ENCODE measurements at regions not wholly inside any gene's neighbourhood (a gene's known extent, or its start where the extent isn't known, plus 50 kb on each side); places are given as distances from the start of the nearest gene placed in this dataset.

DNA sequence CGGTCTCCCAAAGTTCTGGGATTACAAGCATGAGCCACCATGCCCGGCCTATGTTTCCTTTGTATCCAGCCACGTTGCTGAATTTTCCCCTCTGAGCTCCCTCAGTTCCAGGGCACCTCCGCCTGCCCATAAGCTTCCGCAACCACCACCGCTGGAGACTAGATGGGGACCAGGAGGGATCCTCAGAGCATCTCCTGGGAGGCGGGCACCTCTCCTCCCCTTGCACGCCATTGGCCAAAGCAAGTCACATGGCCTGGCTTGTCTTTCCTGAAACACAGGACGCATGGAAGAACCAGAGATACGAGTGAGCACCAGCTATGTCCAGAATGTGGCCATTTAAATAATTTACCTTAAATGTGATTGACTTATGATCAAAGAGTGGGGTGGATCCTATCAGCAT, 388.3 kb downstream of the BRD1 start:
- peaks cover 0 to 23% of the 10 kb centered on the region in 2 donors for H3K36me3 Mint-ChIP-seq
- no peak overlapping the region for H3K27ac Mint-ChIP-seq
- DNase-seq (no peak), ATAC-seq (replicated peaks) (no peak)
- H3K4me3 Mint-ChIP-seq: no peak overlapping the region
- H3K4me1 Mint-ChIP-seq: peaks cover 0 to 4% of the 10 kb centered on the region in 2 donors
- peaks cover 0 to 2% of the 10 kb centered on the region in 2 donors for H3K9me3 Mint-ChIP-seq
- H3K27me3 Mint-ChIP-seq: peaks cover 0 to 10% of the 10 kb centered on the region in 2 donors

DNA sequence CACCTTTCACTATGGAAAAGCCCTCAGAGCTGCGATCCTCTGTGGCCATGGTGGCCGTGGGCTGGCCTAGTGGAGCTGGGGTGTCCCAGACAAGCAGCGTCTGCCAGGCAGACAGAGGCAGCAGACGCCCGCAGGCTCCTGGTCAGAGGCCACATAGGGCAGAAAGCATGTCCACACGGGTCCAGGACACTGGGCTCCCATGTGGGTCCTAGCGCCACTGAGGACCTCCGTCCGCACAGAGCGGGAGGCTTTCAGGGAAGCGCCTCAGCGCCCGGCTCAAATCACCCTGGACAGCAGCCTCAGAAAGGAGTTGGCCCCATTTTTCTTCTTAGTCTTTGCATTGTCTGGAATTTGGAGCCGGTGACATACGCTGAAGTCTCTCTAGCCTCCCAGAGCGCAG, 389.7 kb downstream of the BRD1 start:
- H3K36me3 Mint-ChIP-seq: peaks cover 0 to 28% of the 10 kb centered on the region in 2 donors

DNA sequence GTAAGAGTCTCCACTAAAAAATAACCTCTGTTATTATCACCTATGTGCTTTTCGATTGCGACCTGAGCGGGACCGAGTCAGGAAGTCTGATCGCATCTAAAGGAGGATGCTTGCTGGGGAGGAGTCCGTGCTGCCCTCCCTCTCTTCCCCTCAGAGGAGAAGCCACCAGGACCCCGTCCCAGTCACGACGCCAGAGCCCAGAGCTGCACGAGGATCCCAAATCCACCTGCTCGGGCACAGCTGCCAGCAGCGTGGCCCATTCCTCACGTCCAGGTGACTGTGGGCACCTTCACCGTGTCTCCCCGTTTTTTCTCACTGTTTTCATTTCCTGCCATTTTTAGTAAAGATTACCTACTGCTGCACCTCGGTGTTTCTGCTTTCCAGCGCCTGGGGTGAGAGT, 390.3 kb downstream of the BRD1 start:
- peaks cover 0 to 3% of the 10 kb centered on the region in 2 donors for H3K9me3 Mint-ChIP-seq

More for the DNA sequence above, 389.7 kb downstream of the BRD1 start:
- peaks cover 0 to 14% of the 10 kb centered on the region in 2 donors for H3K27me3 Mint-ChIP-seq
- no peak overlapping the region for H3K4me3 Mint-ChIP-seq
- ATAC-seq (replicated peaks) (no peak), DNase-seq (no peak)
- H3K9me3 Mint-ChIP-seq: peaks cover 0 to 3% of the 10 kb centered on the region in 2 donors
- no peaks in the 10 kb centered on the region for H3K4me1 Mint-ChIP-seq
- H3K27ac Mint-ChIP-seq: no peak overlapping the region

DNA sequence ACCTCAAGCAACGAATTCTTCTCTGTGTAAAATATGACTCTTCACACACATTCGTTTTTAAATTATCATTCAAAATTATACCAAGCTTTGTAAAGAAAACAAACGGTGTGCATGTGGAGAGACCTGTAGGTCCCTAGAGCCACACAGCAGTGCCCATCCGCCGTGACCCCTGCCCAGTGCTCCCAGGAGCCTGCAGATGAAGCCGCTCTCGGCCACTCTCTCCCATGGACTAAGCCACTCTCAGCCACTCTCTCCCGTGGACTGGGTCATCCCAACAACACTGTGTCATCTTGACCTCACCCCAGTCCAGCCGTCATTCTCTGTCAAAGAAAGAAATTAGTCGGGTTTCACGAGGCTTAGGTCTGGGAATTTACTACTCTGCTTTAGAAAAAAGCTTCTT, 391.6 kb downstream of the BRD1 start:
- ATAC-seq (replicated peaks) (no peak), DNase-seq (no peak)
- Mint-ChIP-seq H3K4me1 (no peaks in the 10 kb centered on the region), H3K27ac (no peak overlapping the region), H3K27me3 (peaks cover 0 to 18% of the 10 kb centered on the region in 2 donors), H3K9me3 (peaks cover 0 to 3% of the 10 kb centered on the region in 2 donors), H3K36me3 (peaks cover 0 to 28% of the 10 kb centered on the region in 2 donors), H3K4me3 (no peak overlapping the region)

More for the DNA sequence above, 390.3 kb downstream of the BRD1 start:
- no peak for ATAC-seq (replicated peaks)
- Mint-ChIP-seq H3K36me3 (peaks cover 0 to 28% of the 10 kb centered on the region in 2 donors), H3K27ac (no peak overlapping the region), H3K4me1 (no peaks in the 10 kb centered on the region), H3K4me3 (no peak overlapping the region), H3K27me3 (peaks cover 0 to 19% of the 10 kb centered on the region in 2 donors)
- no peak for DNase-seq

DNA sequence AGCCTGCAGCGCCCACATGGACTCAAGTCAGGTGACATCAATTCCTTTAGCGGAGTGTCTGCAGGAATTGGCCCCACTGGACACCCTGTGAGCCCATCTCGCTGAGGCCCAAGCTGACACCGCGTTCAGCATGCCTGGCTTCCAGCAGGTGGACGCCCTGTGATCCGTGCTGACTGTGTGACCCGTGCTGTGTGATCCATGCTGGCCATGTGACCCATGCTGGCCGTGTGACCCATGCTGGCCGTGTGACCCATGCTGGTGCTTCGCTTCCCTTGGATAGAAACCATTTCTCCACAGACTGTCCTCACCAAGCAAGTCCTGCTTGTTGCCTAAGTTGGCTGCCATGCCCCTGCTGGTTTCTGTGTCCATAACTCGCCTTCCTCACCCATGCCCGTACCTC, 392.1 kb downstream of the BRD1 start:
- ATAC-seq (replicated peaks) (no peak), DNase-seq (no peak)
- Mint-ChIP-seq H3K9me3 (peaks cover 0 to 3% of the 10 kb centered on the region in 2 donors), H3K4me3 (no peak overlapping the region), H3K27ac (no peak overlapping the region), H3K4me1 (no peaks in the 10 kb centered on the region), H3K36me3 (peaks cover 0 to 26% of the 10 kb centered on the region in 2 donors), H3K27me3 (peaks cover 0 to 15% of the 10 kb centered on the region in 2 donors)

DNA sequence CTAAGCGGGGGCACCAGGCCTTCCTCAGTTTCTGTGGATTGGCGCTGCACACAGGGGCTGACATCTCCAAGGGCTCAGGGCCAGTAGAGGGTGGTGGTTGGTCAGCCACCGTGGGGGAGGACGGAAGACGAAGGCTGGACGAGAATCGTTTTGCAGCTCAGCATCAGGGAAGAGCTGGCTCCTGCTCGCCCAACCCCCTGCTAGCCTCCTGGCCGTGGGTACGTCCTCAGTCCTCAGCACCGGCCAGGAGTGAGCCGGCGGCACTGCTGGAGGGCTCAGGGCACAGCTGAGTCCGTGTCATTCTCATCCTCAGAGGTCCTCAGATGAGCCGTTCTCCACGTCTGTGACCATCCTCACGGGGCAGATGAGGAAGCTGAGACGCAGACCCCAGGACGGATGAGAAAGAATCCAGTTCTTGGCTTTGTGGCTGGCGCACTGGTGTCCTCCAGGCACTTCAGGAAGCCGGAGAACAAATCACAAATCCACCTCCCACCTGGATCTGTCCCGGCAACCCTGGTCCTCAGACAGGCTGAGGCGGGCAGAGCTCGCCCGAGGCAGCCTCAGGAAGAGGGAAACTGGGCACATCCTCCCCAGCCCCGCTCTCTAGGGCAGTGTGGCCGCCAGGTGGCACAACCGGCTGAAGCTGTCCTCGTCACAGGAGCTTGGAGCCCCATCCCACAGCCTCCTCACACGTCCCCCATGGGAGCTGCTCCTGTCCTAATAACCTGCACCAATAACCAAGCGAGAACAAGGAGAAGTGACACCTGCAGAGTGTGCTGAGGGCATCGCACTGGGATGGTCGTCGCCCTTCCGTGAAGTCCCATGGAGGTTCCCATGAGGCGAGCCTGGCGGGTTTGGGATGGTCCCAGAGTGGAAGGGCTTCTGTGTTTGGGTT, 393.7 kb downstream of the BRD1 start:
- Mint-ChIP-seq H3K27me3 (peaks cover 0 to 15% of the 10 kb centered on the region in 2 donors), H3K27ac (no peak overlapping the region), H3K4me3 (no peak overlapping the region), H3K36me3 (peaks cover 0 to 20% of the 10 kb centered on the region in 2 donors), H3K4me1 (no peaks in the 10 kb centered on the region), H3K9me3 (peaks cover 0 to 3% of the 10 kb centered on the region in 2 donors)
- ATAC-seq (replicated peaks) (no peak), DNase-seq (no peak)

DNA sequence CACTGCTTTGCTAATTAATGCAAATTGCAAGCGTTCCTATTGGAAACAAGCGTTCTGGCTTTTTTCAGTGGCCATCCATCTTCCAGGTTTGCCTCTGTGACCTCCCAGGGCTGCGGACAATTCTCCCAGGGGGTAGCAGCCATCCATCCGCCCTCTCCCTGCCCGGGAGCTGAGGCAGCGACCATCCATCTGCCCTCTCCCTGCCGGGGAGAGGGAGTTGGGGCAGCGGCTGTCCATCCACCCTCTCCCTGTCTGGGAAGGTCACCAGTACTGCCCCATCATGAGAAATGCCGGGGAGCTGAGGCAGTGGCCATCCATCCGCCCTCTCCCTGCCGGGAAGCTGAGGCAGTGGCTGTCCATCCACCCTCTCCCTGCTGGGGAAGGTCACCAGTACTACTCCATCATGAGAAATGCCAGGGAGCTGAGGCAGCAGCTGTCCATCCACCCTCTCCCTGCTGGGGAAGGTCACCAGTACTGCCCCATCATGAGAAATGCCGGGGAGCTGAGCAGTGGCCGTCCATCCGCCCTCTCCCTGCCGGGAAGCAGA, 394.7 kb downstream of the BRD1 start:
- H3K27ac Mint-ChIP-seq: no peak overlapping the region
- H3K4me1 Mint-ChIP-seq: no peaks in the 10 kb centered on the region
- H3K27me3 Mint-ChIP-seq: peaks cover 0 to 17% of the 10 kb centered on the region in 2 donors
- peaks cover 0 to 15% of the 10 kb centered on the region in 2 donors for H3K36me3 Mint-ChIP-seq
- H3K4me3 Mint-ChIP-seq: no peak overlapping the region
- peaks cover under 1 to 3% of the 10 kb centered on the region in 2 donors for H3K9me3 Mint-ChIP-seq
- no peak for ATAC-seq (replicated peaks)
- no peak for DNase-seq

DNA sequence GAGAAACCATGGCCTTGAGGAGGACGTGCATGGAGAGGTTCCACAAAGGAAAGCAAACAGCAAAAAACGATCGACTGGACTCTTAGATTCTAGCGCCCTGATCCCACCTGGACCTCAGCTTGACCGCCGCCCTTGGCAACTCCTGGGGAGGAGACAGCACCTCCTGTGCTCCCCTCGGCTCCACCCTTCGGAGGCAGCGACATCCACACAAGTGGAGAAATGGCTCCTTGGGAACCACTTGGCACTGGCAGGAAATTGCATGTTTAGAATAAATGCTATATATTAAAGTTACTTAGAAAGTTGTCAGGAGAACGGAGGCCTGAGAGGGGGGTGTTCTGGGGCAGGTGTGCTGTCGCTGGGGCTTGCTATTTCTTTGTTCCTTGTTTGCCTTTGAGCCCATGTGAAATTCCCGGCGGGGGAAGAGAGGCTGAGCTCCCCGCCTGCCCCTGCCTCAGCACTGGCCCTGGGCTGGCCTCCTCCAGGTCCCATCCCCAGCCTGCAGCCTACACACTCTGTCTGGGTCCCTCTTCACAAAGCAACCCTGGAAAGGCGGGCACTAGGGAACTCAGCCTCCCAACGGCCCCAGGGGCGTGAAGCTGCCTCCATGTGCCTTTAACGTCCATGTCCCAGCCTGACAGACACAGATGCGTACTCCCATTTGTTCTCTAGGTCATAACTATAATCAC, 395.3 kb downstream of the BRD1 start:
- no peaks in the 10 kb centered on the region for H3K4me1 Mint-ChIP-seq
- DNase-seq: no peak
- no peak for ATAC-seq (replicated peaks)
- peaks cover 3 to 5% of the 10 kb centered on the region in 2 donors for H3K9me3 Mint-ChIP-seq
- no peak overlapping the region for H3K27ac Mint-ChIP-seq
- peaks cover 0 to 15% of the 10 kb centered on the region in 2 donors for H3K36me3 Mint-ChIP-seq
- H3K27me3 Mint-ChIP-seq: peaks cover 0 to 19% of the 10 kb centered on the region in 2 donors
- no peak overlapping the region for H3K4me3 Mint-ChIP-seq

DNA sequence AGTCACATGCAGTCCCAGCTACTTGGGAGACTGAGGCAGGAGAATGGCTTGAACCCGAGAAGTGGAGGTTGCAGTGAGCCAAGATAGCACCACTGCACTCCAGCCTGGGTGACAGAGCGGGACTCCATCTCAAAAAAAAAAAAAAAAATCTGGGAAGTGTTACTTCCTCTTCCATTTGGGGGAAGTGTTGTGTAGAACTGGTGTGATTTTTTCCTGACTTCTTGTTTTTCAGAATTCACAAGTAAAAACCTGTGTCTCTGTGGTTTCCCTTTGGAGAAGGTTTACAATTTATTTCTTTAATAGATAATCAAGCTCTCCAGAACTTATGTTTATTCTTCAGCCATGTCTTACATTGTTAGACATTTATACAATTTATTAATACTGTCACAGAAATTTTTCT, 396.1 kb downstream of the BRD1 start:
- Mint-ChIP-seq H3K27me3 (peaks cover 0 to 19% of the 10 kb centered on the region in 2 donors), H3K4me1 (no peaks in the 10 kb centered on the region)
- ATAC-seq (replicated peaks): no peak

DNA sequence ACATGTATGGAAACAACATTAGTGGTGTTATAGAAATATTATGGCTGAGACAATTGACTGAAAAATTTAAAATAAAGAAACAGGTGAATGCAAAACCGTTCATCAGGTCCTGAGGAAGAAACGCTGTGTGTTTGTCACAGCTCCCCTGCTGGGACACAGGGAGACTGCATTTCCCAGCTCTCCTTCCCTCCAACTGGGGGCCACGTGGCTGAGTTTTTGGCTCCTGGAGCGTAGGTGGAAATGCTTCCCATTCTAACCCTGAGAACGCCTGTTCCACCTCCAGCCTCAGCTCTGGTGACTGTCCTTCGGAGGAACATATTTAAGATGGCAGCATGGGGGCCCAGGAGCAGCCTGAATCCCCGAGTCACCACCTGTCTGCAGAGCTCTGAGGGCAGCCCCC, 398.6 kb downstream of the BRD1 start:
- no peak for ATAC-seq (replicated peaks)
- peaks cover 0 to 21% of the 10 kb centered on the region in 2 donors for H3K27me3 Mint-ChIP-seq
- peaks cover 0 to 5% of the 10 kb centered on the region in 2 donors for H3K9me3 Mint-ChIP-seq
- DNase-seq: no peak
- H3K27ac Mint-ChIP-seq: no peak overlapping the region
- H3K4me3 Mint-ChIP-seq: no peak overlapping the region
- H3K36me3 Mint-ChIP-seq: peaks cover 0 to 3% of the 10 kb centered on the region in 2 donors
- H3K4me1 Mint-ChIP-seq: no peaks in the 10 kb centered on the region

More for the DNA sequence above, 396.1 kb downstream of the BRD1 start:
- Mint-ChIP-seq H3K4me3 (no peak overlapping the region), H3K36me3 (peaks cover 0 to 15% of the 10 kb centered on the region in 2 donors), H3K9me3 (peaks cover 3 to 5% of the 10 kb centered on the region in 2 donors), H3K27ac (no peak overlapping the region)
- no peak for DNase-seq

DNA sequence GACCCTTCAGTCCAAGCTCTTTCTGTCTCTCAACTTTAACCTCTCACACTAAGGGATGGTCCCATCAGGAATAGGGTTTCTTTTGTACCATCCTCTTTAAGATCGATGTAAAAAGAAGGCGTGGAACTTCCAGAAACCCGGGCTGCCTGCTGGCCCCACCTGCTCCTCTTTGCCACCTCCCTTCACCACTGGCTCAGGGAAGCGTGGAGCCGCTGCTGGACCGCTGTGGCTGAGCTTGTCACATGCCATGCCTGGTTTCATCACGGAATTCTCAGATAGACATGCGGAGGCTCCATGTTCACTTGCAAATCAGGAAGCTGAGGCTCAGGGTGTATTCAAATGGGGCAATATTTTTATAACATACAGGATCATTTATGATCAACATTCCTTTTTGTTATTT, 399.7 kb downstream of the BRD1 start:
- H3K4me3 Mint-ChIP-seq: no peak overlapping the region
- H3K36me3 Mint-ChIP-seq: peaks cover 0 to 1% of the 10 kb centered on the region in 2 donors
- H3K27ac Mint-ChIP-seq: no peak overlapping the region

DNA sequence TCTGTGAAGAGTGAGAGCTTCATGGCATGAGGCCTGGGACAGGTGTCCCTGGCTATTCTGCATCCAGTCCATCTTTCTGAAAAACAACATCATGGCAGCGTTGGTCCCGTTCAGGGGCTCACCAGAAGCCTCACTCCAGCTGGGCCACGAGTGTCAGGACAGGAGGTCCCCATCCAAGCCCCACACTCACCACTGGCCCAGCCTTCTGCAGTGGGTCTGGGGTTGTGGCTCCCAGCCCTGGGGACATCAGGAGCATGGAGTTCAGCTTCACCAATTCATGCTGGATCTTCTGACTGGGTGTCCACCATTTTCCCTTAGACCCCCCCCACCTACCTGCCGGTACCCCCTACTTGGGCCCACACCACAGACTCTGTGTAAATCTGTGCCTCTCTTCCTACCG, 400.3 kb downstream of the BRD1 start:
- ATAC-seq (replicated peaks) (no peak), DNase-seq (no peak)
- Mint-ChIP-seq H3K9me3 (peaks cover 4 to 5% of the 10 kb centered on the region in 2 donors), H3K27ac (no peak overlapping the region), H3K4me1 (no peaks in the 10 kb centered on the region), H3K27me3 (peaks cover 0 to 16% of the 10 kb centered on the region in 2 donors), H3K4me3 (no peak overlapping the region), H3K36me3 (peaks cover 0 to 1% of the 10 kb centered on the region in 2 donors)

More for the DNA sequence above, 399.7 kb downstream of the BRD1 start:
- ATAC-seq (replicated peaks) (no peak), DNase-seq (no peak)
- Mint-ChIP-seq H3K27me3 (peaks cover 0 to 19% of the 10 kb centered on the region in 2 donors), H3K9me3 (peaks cover 2 to 5% of the 10 kb centered on the region in 2 donors), H3K4me1 (no peaks in the 10 kb centered on the region)

DNA sequence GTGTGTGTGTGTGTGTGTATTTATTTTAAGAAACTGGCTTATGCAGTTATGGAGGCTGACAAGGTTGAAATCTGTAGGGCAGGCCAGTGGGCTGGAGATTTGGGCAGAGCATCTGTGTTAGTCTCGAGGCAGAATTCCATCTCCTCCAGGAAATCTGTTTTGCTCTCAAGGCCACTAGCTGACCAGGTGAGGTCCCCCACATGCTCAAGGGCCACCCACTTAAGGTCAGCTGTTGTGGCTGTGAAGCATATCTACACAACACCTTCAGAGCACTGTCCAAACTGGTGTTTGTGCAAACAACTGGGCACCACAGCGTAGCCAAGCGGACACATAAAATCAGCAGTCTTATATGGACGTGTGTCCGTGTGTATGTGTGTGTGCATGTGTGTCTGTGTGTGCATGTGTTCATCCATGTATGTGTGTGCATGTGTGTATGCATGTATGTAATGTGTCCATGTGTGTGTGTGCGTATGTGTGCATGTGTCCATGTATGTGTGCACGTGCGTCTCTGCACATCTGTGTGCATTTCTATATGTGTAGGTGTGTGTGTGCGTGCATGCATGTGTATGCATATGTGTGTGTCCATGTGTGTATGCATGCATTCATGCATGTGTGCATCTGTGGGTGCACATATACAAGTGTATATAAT, 400.9 kb downstream of the BRD1 start:
- Mint-ChIP-seq H3K4me1 (no peaks in the 10 kb centered on the region), H3K27ac (no peak overlapping the region), H3K36me3 (peaks cover 0 to 1% of the 10 kb centered on the region in 2 donors), H3K9me3 (peaks cover 4 to 5% of the 10 kb centered on the region in 2 donors), H3K4me3 (no peak overlapping the region), H3K27me3 (peaks cover 0 to 16% of the 10 kb centered on the region in 2 donors)
- DNase-seq (no peak), ATAC-seq (replicated peaks) (no peak)

DNA sequence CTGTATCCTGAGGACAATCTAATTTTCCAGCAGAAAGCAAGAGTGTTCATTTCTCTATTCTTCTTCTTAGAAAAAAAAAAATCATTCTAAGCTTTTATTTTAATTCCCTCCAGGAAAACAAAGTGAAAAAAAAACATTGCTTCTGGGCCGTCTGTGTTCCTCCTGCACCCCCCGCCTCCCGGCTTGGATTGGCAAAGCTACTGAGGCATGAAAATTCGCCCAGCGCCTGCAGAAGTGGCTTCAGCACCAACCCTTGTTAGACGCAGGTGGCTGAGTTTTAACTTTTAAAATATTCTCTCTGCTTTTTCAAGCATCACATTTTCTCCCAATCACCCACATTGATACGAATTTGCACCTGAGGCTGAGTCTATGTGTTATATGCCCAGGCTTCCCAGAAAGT, 401.6 kb downstream of the BRD1 start:
- Mint-ChIP-seq H3K36me3 (peaks cover 0 to 1% of the 10 kb centered on the region in 2 donors), H3K4me3 (no peak overlapping the region), H3K4me1 (no peaks in the 10 kb centered on the region), H3K27me3 (peaks cover under 1 to 16% of the 10 kb centered on the region in 2 donors), H3K9me3 (peaks cover 4 to 7% of the 10 kb centered on the region in 2 donors), H3K27ac (no peak overlapping the region)
- DNase-seq (no peak), ATAC-seq (replicated peaks) (no peak)
